ENCODE measurements at regions not wholly inside any gene's neighbourhood (a gene's known extent, or its start where the extent isn't known, plus 50 kb on each side); places are given as distances from the start of the nearest gene placed in this dataset.

DNA sequence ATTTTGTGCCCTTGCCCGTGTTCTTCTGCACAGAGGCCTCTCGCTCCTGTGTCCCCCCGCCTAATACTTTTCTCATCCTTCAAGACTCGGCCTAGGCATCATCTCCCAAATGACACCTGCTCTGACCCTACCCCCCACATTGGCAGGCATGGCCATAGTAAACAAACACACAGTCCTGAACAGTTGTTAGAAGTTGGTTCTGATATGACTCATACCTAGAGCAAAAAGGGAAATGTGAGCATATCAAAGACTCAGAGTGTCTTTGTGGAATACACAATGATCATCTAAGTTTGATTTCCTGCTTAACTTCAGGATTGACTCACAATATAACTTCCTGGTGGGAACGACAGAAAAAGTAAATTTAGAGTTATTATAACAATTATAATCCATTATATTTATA, 120.5 kb downstream of the POLR2M start:
- CTCF ChIA-PET, result interaction anchor here (0.6 to 1.3 kb wide), 2 partner anchors 95 to 117 kb away, joined by 3 read pairs; no protein-coding TSS in a partner anchor

DNA sequence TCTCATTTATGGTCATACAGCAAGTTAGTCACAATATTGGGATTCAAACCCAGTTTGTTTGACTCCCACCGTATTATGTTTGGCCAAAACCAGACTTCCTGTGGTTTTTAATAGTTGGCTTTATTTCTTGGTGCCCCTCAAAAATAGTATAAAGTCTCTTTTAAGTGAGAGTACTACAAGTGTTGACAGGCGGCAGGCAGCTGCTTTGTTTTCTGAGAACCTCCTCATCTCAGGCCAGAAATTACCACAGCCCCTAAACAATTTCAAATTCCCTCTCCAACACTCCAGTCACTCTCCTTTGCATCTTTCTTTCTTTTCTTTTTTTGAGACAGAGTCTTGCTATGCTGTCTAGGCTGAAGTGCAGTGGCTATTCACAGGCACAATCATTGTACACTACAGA, 121.5 kb downstream of the POLR2M start:
- no peaks in the 10 kb centered on the region; the same call in 1 of the 2 replicates for H3K27me3 ChIP-seq (ENCODE audit: insufficient read depth)
- H3K9me2 ChIP-seq, result no peaks in the 10 kb centered on the region
- H3K9ac ChIP-seq, result no peak overlapping the region
- H3K36me3 ChIP-seq (replicated peaks in 1 of 2; ENCODE audit: control insufficient read depth in 1 of 2, insufficient read depth in 2 of 2, low read length in 1 of 2), result no peaks in the 10 kb centered on the region
- no peak for DNase-seq
- no peaks in the 10 kb centered on the region for H3K4me1 ChIP-seq (ENCODE audit: control insufficient read depth in 1 of 2, insufficient read depth in 2 of 2, low read depth in 1 of 2, low read length in 1 of 2)
- 52% methylated on average over 2 of the region's 2 CpGs for WGBS (ENCODE audit: low lambda C conversion rate)
- H4K20me1 ChIP-seq (ENCODE audit: insufficient read depth), result no peaks in the 10 kb centered on the region
- no peaks in the 10 kb centered on the region for H3F3A ChIP-seq (replicated peaks; ENCODE audit: insufficient read depth)
- no peaks in the 10 kb centered on the region for H3K79me2 ChIP-seq (ENCODE audit: insufficient read depth)
- no peak overlapping the region for H3K27ac ChIP-seq (ENCODE audit: low read depth in 2 of 2, low read length in 1 of 2)
- no peaks in the 10 kb centered on the region for H3K9me3 ChIP-seq
- H2AFZ ChIP-seq (ENCODE audit: low read depth), result no peak overlapping the region
- ChIA-PET CTCF (interaction anchor here (1.3 kb wide), 1 partner anchor 96 kb away, joined by 3 read pairs; no protein-coding TSS in a partner anchor), POLR2A (no interaction called here)
- H3K4me2 ChIP-seq, result no peak overlapping the region
- H3K4me3 ChIP-seq (ENCODE audit: low read depth in 2 of 2, low read length in 1 of 2), result no peak overlapping the region
- TF ChIP-seq YY1 (IDR thresholded peaks at IDR 0.05; ENCODE audit: low read depth) (no peak), GATA2 (CRISPR knock-in tag; IDR thresholded peaks at IDR 0.05) (no peak), FOSL2 (IDR thresholded peaks at IDR 0.05; ENCODE audit: borderline replicate concordance, low read depth) (no peak), TEAD4 (IDR thresholded peaks at IDR 0.05; ENCODE audit: borderline replicate concordance, insufficient read depth) (no peak), RXRA (IDR thresholded peaks at IDR 0.05; ENCODE audit: borderline replicate concordance, low read depth) (no peak), ELF1 (IDR thresholded peaks at IDR 0.05) (no peak), EZH2phosphoT487 (IDR thresholded peaks at IDR 0.05; ENCODE audit: borderline replicate concordance, low read depth) (no peak), SMC3 (IDR thresholded peaks at IDR 0.05; ENCODE audit: low read depth, low read length) (no peak)
- TF ChIP-seq, protein P1, sequence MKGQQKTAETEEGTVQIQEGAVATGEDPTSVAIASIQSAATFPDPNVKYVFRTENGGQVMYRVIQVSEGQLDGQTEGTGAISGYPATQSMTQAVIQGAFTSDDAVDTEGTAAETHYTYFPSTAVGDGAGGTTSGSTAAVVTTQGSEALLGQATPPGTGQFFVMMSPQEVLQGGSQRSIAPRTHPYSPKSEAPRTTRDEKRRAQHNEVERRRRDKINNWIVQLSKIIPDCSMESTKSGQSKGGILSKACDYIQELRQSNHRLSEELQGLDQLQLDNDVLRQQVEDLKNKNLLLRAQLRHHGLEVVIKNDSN (IDR thresholded peaks at IDR 0.05; ENCODE audit: borderline replicate concordance, low read depth), result no peak
- TF ChIP-seq, protein P2, sequence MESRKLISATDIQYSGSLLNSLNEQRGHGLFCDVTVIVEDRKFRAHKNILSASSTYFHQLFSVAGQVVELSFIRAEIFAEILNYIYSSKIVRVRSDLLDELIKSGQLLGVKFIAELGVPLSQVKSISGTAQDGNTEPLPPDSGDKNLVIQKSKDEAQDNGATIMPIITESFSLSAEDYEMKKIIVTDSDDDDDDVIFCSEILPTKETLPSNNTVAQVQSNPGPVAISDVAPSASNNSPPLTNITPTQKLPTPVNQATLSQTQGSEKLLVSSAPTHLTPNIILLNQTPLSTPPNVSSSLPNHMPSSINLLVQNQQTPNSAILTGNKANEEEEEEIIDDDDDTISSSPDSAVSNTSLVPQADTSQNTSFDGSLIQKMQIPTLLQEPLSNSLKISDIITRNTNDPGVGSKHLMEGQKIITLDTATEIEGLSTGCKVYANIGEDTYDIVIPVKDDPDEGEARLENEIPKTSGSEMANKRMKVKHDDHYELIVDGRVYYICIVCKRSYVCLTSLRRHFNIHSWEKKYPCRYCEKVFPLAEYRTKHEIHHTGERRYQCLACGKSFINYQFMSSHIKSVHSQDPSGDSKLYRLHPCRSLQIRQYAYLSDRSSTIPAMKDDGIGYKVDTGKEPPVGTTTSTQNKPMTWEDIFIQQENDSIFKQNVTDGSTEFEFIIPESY (IDR thresholded peaks at IDR 0.05; ENCODE audit: borderline replicate concordance, low read depth), result no peak
- TF ChIP-seq, protein P3, sequence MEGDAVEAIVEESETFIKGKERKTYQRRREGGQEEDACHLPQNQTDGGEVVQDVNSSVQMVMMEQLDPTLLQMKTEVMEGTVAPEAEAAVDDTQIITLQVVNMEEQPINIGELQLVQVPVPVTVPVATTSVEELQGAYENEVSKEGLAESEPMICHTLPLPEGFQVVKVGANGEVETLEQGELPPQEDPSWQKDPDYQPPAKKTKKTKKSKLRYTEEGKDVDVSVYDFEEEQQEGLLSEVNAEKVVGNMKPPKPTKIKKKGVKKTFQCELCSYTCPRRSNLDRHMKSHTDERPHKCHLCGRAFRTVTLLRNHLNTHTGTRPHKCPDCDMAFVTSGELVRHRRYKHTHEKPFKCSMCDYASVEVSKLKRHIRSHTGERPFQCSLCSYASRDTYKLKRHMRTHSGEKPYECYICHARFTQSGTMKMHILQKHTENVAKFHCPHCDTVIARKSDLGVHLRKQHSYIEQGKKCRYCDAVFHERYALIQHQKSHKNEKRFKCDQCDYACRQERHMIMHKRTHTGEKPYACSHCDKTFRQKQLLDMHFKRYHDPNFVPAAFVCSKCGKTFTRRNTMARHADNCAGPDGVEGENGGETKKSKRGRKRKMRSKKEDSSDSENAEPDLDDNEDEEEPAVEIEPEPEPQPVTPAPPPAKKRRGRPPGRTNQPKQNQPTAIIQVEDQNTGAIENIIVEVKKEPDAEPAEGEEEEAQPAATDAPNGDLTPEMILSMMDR (IDR thresholded peaks at IDR 0.05), result no peak

More for the DNA sequence above, 120.5 kb downstream of the POLR2M start:
- H3K9me2 ChIP-seq, result no peaks in the 10 kb centered on the region
- no peaks in the 10 kb centered on the region for H3K79me2 ChIP-seq (ENCODE audit: insufficient read depth)
- H3F3A ChIP-seq (replicated peaks; ENCODE audit: insufficient read depth), result no peaks in the 10 kb centered on the region
- H3K4me3 ChIP-seq (ENCODE audit: low read depth in 2 of 2, low read length in 1 of 2), result no peak overlapping the region
- H3K9me3 ChIP-seq, result no peaks in the 10 kb centered on the region
- H3K4me1 ChIP-seq (ENCODE audit: control insufficient read depth in 1 of 2, insufficient read depth in 2 of 2, low read depth in 1 of 2, low read length in 1 of 2), result no peaks in the 10 kb centered on the region
- TF ChIP-seq EZH2phosphoT487 (IDR thresholded peaks at IDR 0.05; ENCODE audit: borderline replicate concordance, low read depth) (no peak), RCOR1 (IDR thresholded peaks at IDR 0.05; ENCODE audit: low read length) (no peak), FOSL2 (IDR thresholded peaks at IDR 0.05; ENCODE audit: borderline replicate concordance, low read depth) (no peak), EP300 (IDR thresholded peaks at IDR 0.05; ENCODE audit: borderline replicate concordance in 1 of 2, low read depth in 1 of 2, low read length in 1 of 2) (no peak), TAF1 (IDR thresholded peaks at IDR 0.05; ENCODE audit: borderline replicate concordance, low read depth, low read length) (no peak), FOXM1 (IDR thresholded peaks at IDR 0.05; ENCODE audit: low read depth) (no peak), RFX5 (IDR thresholded peaks at IDR 0.05; ENCODE audit: low read length) (no peak), NRF1 (IDR thresholded peaks at IDR 0.05; ENCODE audit: low read depth, low read length) (no peak)
- TF ChIP-seq, protein P1 (IDR thresholded peaks at IDR 0.05; ENCODE audit: borderline replicate concordance, low read depth), result no peak
- TF ChIP-seq, protein P4, sequence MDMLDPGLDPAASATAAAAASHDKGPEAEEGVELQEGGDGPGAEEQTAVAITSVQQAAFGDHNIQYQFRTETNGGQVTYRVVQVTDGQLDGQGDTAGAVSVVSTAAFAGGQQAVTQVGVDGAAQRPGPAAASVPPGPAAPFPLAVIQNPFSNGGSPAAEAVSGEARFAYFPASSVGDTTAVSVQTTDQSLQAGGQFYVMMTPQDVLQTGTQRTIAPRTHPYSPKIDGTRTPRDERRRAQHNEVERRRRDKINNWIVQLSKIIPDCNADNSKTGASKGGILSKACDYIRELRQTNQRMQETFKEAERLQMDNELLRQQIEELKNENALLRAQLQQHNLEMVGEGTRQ (IDR thresholded peaks at IDR 0.05; ENCODE audit: borderline replicate concordance, low read depth, low read length), result no peak
- TF ChIP-seq, protein P3 (IDR thresholded peaks at IDR 0.05), result no peak
- H4K20me1 ChIP-seq (ENCODE audit: insufficient read depth), result no peaks in the 10 kb centered on the region
- H3K4me2 ChIP-seq, result no peak overlapping the region
- no peak overlapping the region for H2AFZ ChIP-seq (ENCODE audit: low read depth)
- DNase-seq, result no peak
- H3K27me3 ChIP-seq (ENCODE audit: insufficient read depth), result no peaks in the 10 kb centered on the region; the same call in 1 of the 2 replicates
- WGBS (ENCODE audit: low lambda C conversion rate), result 56% methylated on average over 5 of the region's 5 CpGs
- H3K36me3 ChIP-seq (replicated peaks in 1 of 2; ENCODE audit: control insufficient read depth in 1 of 2, insufficient read depth in 2 of 2, low read length in 1 of 2), result no peaks in the 10 kb centered on the region
- H3K27ac ChIP-seq (ENCODE audit: low read depth in 2 of 2, low read length in 1 of 2), result no peak overlapping the region
- POLR2A ChIA-PET, result no interaction called here
- H3K9ac ChIP-seq, result no peak overlapping the region

Data from SK-N-SH (cell line).